HL-60 (cell line): ENCODE measurements at regions not wholly inside any gene's neighbourhood (a gene's known extent, or its start where the extent isn't known, plus 50 kb on each side); places are given as distances from the start of the nearest gene placed in this dataset.

Experiments used
- GABPA ChIP-seq: IDR thresholded peaks from 2 replicates; pipeline ENCODE4 v1.6.1; 2012; ENCODE audit warnings: low read depth
- POLR2AphosphoS5 ChIP-seq: IDR thresholded peaks from 2 replicates; pipeline ENCODE4 v1.6.1; 2012; ENCODE audit warnings: low read depth
- REST ChIP-seq: IDR thresholded peaks from 2 replicates; pipeline ENCODE4 v1.6.1; 2012; ENCODE audit warnings: low read depth; ENCODE audit not compliant: insufficient replicate concordance
- SPI1 ChIP-seq: IDR thresholded peaks from 2 replicates; pipeline ENCODE4 v1.6.1; 2012; ENCODE audit warnings: low read depth, mild to moderate bottlenecking, borderline replicate concordance
- TF ChIP-seq, protein P1 (sequence below): IDR thresholded peaks from one replicate; pipeline ENCODE4 v1.5.1; 2011; ENCODE audit warnings: low read length, control low read depth, inconsistent platforms; ENCODE audit not compliant: insufficient read depth

DNA sequence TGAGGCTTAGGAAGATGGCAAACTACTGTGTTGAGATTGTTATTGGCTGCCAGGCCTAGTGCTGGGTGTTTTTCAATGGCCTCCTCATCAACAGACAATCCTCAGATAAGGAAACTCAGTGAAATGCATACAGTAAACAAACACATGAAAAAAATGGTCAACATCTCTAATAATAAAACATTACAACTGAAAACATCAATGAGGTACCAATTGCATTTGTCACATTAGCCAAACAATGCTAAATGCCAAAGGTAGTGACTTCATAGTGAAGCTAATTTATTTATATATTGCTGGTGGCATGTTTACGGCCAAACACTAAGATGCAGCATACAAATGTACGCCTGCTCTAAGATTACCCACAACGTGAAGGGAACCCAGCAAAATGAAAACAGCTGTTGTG is 224.0 kb upstream of the UBL3 start:
- TF ChIP-seq, protein P1, sequence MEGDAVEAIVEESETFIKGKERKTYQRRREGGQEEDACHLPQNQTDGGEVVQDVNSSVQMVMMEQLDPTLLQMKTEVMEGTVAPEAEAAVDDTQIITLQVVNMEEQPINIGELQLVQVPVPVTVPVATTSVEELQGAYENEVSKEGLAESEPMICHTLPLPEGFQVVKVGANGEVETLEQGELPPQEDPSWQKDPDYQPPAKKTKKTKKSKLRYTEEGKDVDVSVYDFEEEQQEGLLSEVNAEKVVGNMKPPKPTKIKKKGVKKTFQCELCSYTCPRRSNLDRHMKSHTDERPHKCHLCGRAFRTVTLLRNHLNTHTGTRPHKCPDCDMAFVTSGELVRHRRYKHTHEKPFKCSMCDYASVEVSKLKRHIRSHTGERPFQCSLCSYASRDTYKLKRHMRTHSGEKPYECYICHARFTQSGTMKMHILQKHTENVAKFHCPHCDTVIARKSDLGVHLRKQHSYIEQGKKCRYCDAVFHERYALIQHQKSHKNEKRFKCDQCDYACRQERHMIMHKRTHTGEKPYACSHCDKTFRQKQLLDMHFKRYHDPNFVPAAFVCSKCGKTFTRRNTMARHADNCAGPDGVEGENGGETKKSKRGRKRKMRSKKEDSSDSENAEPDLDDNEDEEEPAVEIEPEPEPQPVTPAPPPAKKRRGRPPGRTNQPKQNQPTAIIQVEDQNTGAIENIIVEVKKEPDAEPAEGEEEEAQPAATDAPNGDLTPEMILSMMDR, result no peak
- no peak for TF ChIP-seq POLR2AphosphoS5
- TF ChIP-seq GABPA, result no peak
- TF ChIP-seq REST, result no peak
- no peak for TF ChIP-seq SPI1
